PC-3 (cell line): ENCODE measurements at regions not wholly inside any gene's neighbourhood (a gene's known extent, or its start where the extent isn't known, plus 50 kb on each side); places are given as distances from the start of the nearest gene placed in this dataset.

Experiments
- CTCF ChIP-seq: fragments of 300-600 bp; sonication (generic); conservative IDR thresholded peaks from 2 replicates; pipeline ENCODE4 v1.5.1; 2017; ENCODE audit warnings: antibody characterized with exemption, low read depth, mild to moderate bottlenecking, low read length
- EZH2 ChIP-seq: fragments of 300-600 bp; sonication (generic); IDR thresholded peaks from one replicate; pipeline ENCODE4 v1.6.1; 2017; ENCODE audit warnings: antibody characterized with exemption, mild to moderate bottlenecking, low read length; ENCODE audit not compliant: unreplicated experiment

DNA sequence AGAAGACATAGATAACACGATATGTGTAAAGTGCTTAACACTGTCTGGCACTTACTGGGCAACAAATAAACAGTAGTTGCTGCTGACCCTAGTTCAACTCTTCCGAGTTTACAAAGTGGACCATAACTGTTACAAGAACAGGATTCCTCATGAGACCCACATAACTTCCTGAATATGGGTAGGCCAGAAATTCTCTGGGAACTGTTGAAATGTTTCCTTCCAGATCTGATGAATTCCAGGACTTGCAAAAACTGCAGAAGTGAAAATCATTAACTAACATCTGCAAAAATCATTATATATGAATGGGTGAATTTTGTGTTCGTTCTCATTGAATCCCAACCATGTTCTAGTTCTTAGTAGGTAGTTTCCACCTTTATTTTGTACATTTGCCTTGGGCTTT is 181.7 kb upstream of the MME start:
- TF ChIP-seq CTCF (no peak), EZH2 (no peak)
